SK-N-SH (cell line): ENCODE measurements at regions not wholly inside any gene's neighbourhood (a gene's known extent, or its start where the extent isn't known, plus 50 kb on each side); places are given as distances from the start of the nearest gene placed in this dataset.

ENCODE experiments used
- CHD2 ChIP-seq: fragments of 150-350 bp; IDR thresholded peaks from 2 replicates; pipeline ENCODE4 v1.6.1; 2018; ENCODE audit warnings: low read length; ENCODE audit not compliant: partially characterized antibody
- CTCF ChIP-seq: fragments of 200-600 bp; sonication (generic); IDR thresholded peaks from 2 replicates; pipeline ENCODE4 v1.6.1; 2017; ENCODE audit warnings: antibody characterized with exemption, mild to moderate bottlenecking, moderate library complexity
- EP300 ChIP-seq, 2 experiments: IDR thresholded peaks; 2 replicates each; pipeline versions ENCODE4 v1.4.0 to v1.6.1; 2012; ENCODE audit warnings: borderline replicate concordance in 1 of 2, low read depth in 1 of 2, low read length in 1 of 2
- JUND ChIP-seq: IDR thresholded peaks from 2 replicates; pipeline ENCODE4 v1.4.0; 2012
- RAD21 ChIP-seq: IDR thresholded peaks from 2 replicates; pipeline ENCODE4 v1.6.1; 2012; ENCODE audit warnings: mild to moderate bottlenecking, low read length
- SMC3 ChIP-seq: IDR thresholded peaks from 2 replicates; pipeline ENCODE4 v1.6.1; 2012; ENCODE audit warnings: low read depth, low read length, improper control_type of control experiment
- TAF1 ChIP-seq: IDR thresholded peaks from 2 replicates; pipeline ENCODE4 v1.6.1; 2012; ENCODE audit warnings: low read depth, mild to moderate bottlenecking, low read length, moderate library complexity, borderline replicate concordance
- YY1 ChIP-seq: IDR thresholded peaks from 2 replicates; pipeline ENCODE4 v1.4.0; 2012; ENCODE audit warnings: low read depth, mild to moderate bottlenecking
- ZBTB33 ChIP-seq: IDR thresholded peaks from 2 replicates; pipeline ENCODE4 v1.4.0; 2012; ENCODE audit warnings: low read depth, borderline replicate concordance

GRCh38 chr15:96690733-96691132 is 360.2 kb downstream of the NR2F2 start:
- TF ChIP-seq SMC3 (no peak), CHD2 (no peak), ZBTB33 (no peak), YY1 (no peak), TAF1 (no peak), CTCF (no peak), RAD21 (no peak), EP300 (IDR thresholded peaks at IDR 0.05; ENCODE audit: borderline replicate concordance in 1 of 2, low read depth in 1 of 2, low read length in 1 of 2) (no peak), JUND (no peak)
